ENCODE measurements at regions not wholly inside any gene's neighbourhood (a gene's known extent, or its start where the extent isn't known, plus 50 kb on each side); places are given as distances from the start of the nearest gene placed in this dataset.

DNA sequence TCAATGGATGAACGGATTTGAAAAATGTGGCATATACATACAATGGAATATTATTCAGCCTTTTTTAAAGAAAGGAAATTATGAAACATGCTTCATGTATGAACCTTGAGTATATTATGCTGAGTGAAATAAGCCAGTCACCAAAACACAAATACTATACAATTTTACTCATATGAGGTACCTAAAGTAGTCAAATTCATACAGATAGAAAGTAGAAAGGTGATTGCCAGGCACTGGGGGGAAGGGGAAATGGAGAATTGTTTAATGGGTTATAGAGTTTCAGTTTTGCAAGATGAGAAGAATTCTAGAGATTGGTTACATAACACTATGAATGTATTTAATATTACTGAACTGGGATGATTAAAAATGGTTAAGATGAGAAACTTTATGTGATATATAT lies 171.4 kb downstream of the TMTC3 start (continued):
- TF ChIP-seq ZNF664 (tag by site-specific recombination; IDR thresholded peaks at IDR 0.05), result no peak
- TF ChIP-seq, protein P1, sequence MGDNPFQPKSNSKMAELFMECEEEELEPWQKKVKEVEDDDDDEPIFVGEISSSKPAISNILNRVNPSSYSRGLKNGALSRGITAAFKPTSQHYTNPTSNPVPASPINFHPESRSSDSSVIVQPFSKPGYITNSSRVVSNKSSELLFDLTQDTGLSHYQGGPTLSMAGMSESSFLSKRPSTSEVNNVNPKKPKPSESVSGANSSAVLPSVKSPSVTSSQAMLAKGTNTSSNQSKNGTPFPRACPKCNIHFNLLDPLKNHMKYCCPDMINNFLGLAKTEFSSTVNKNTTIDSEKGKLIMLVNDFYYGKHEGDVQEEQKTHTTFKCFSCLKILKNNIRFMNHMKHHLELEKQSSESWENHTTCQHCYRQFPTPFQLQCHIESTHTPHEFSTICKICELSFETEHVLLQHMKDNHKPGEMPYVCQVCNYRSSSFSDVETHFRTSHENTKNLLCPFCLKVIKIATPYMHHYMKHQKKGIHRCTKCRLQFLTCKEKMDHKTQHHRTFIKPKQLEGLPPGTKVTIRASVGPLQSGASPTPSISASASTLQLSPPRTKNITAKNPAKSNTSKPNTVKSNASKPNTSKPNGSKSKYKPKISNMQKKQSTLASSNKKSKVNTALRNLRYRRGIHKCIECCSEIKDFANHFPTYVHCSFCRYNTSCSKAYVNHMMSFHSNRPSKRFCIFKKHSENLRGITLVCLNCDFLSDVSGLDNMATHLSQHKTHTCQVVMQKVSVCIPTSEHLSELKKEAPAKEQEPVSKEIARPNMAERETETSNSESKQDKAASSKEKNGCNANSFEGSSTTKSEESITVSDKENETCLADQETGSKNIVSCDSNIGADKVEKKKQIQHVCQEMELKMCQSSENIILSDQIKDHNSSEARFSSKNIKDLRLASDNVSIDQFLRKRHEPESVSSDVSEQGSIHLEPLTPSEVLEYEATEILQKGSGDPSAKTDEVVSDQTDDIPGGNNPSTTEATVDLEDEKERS (tag by site-specific recombination; IDR thresholded peaks at IDR 0.05), result no peak
- no peak for TF ChIP-seq ZNF202 (tag by site-specific recombination; IDR thresholded peaks at IDR 0.05; ENCODE audit: borderline replicate concordance)
- TF ChIP-seq ZNF571 (tag by site-specific recombination; IDR thresholded peaks at IDR 0.05), result no peak
- TF ChIP-seq ZNF133 (tag by site-specific recombination; IDR thresholded peaks at IDR 0.05), result no peak
- no peak for TF ChIP-seq ZNF155 (tag by site-specific recombination; IDR thresholded peaks at IDR 0.05)
- TF ChIP-seq ZNF112 (tag by site-specific recombination; IDR thresholded peaks at IDR 0.05), result no peak
- no peak for TF ChIP-seq GFI1B (tag by site-specific recombination; IDR thresholded peaks at IDR 0.05)

DNA sequence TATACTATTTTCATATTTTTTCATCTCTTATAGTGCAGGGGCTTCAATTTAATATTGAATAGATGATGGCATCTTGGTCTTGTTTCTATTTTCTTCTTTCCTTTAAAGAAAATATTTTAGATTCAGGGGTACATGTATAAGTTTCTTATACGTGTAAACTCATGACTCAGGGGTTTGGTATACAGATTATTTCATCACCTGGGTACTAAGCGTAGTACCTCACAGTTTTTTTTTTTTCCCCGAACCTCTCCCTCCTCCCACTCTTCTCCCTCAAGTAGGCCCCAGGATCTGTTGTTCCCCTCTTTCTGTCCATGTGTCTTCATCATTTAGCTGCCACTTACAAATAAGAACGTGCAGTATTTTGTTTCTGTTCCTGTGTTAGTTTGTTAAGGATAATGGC lies 172.6 kb downstream of the TMTC3 start:
- Histone ChIP-seq H3K27ac (ENCODE audit: extremely low read depth, low read depth, low read length) (no peak overlapping the region), H3K9me3 (ENCODE audit: control insufficient read depth, insufficient read depth, low read depth, low read length) (no peaks in the 10 kb centered on the region), H3K4me1 (ENCODE audit: control insufficient read depth, insufficient read depth, low read length) (peaks cover 3% of the 10 kb centered on the region; the same call in 1 of the 2 replicates), H3K4me3 (ENCODE audit: low read depth, low read length) (no peak overlapping the region), H3K36me3 (ENCODE audit: control insufficient read depth in 2 of 2, insufficient read depth in 1 of 2, low read length in 2 of 2) (no peaks in the 10 kb centered on the region)
- TF ChIP-seq ZNF677 (tag by site-specific recombination; IDR thresholded peaks at IDR 0.05) (no peak), ZBTB17 (tag by site-specific recombination; IDR thresholded peaks at IDR 0.05) (no peak), GLIS2 (tag by site-specific recombination; IDR thresholded peaks at IDR 0.05) (no peak), ZNF747 (tag by site-specific recombination; IDR thresholded peaks at IDR 0.05) (no peak), ZNF549 (tag by site-specific recombination; IDR thresholded peaks at IDR 0.05) (no peak), ZNF184 (tag by site-specific recombination; IDR thresholded peaks at IDR 0.05) (no peak), ZNF560 (tag by site-specific recombination; IDR thresholded peaks at IDR 0.05; ENCODE audit: borderline replicate concordance) (no peak), ZNF658 (tag by site-specific recombination; IDR thresholded peaks at IDR 0.05) (no peak), ZNF10 (tag by site-specific recombination; IDR thresholded peaks at IDR 0.05) (no peak), OVOL3 (tag by site-specific recombination; IDR thresholded peaks at IDR 0.05) (no peak), ZNF341 (tag by site-specific recombination; IDR thresholded peaks at IDR 0.05; ENCODE audit: low read depth) (no peak)
- TF ChIP-seq, protein P2, sequence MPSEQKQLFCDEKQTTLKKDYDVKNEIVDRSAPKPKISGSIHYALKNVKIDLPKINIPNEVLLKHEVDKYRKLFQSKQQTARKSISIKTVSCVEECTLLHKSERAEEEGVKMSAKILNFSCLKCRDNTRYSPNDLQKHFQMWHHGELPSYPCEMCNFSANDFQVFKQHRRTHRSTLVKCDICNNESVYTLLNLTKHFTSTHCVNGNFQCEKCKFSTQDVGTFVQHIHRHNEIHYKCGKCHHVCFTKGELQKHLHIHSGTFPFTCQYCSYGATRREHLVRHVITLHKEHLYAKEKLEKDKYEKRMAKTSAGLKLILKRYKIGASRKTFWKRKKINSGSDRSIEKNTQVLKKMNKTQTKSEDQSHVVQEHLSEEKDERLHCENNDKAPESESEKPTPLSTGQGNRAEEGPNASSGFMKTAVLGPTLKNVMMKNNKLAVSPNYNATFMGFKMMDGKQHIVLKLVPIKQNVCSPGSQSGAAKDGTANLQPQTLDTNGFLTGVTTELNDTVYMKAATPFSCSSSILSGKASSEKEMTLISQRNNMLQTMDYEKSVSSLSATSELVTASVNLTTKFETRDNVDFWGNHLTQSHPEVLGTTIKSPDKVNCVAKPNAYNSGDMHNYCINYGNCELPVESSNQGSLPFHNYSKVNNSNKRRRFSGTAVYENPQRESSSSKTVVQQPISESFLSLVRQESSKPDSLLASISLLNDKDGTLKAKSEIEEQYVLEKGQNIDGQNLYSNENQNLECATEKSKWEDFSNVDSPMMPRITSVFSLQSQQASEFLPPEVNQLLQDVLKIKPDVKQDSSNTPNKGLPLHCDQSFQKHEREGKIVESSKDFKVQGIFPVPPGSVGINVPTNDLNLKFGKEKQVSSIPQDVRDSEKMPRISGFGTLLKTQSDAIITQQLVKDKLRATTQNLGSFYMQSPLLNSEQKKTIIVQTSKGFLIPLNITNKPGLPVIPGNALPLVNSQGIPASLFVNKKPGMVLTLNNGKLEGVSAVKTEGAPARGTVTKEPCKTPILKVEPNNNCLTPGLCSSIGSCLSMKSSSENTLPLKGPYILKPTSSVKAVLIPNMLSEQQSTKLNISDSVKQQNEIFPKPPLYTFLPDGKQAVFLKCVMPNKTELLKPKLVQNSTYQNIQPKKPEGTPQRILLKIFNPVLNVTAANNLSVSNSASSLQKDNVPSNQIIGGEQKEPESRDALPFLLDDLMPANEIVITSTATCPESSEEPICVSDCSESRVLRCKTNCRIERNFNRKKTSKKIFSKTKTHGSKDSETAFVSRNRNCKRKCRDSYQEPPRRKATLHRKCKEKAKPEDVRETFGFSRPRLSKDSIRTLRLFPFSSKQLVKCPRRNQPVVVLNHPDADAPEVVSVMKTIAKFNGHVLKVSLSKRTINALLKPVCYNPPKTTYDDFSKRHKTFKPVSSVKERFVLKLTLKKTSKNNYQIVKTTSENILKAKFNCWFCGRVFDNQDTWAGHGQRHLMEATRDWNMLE (tag by site-specific recombination; conservative IDR thresholded peaks at IDR 0.05; ENCODE audit: low read depth), result no peak
- TF ChIP-seq, protein P3, sequence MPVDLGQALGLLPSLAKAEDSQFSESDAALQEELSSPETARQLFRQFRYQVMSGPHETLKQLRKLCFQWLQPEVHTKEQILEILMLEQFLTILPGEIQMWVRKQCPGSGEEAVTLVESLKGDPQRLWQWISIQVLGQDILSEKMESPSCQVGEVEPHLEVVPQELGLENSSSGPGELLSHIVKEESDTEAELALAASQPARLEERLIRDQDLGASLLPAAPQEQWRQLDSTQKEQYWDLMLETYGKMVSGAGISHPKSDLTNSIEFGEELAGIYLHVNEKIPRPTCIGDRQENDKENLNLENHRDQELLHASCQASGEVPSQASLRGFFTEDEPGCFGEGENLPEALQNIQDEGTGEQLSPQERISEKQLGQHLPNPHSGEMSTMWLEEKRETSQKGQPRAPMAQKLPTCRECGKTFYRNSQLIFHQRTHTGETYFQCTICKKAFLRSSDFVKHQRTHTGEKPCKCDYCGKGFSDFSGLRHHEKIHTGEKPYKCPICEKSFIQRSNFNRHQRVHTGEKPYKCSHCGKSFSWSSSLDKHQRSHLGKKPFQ (tag by site-specific recombination; IDR thresholded peaks at IDR 0.05), result no peak
- ChIA-PET POLR2A (no interaction called here), CTCF (no interaction called here)
